Mesothelial cell of epicardium (in vitro differentiated cells): ENCODE measurements at regions not wholly inside any gene's neighbourhood (a gene's known extent, or its start where the extent isn't known, plus 50 kb on each side); places are given as distances from the start of the nearest gene placed in this dataset.

Experiments
- DNase-seq, 2 experiments: peaks; one replicate each; pipeline ENCODE4 v3.0.0; 2021; ENCODE audit warnings: low spot score in 2 of 2; ENCODE audit not compliant: unreplicated experiment in 2 of 2
- H3K27ac Mint-ChIP-seq: 2 replicates; pipeline ENCODE4 v1.8.0; 2021; ENCODE audit warnings: mixed read lengths
- H3K27me3 Mint-ChIP-seq: 2 replicates; pipeline ENCODE4 v1.8.0; 2021; ENCODE audit warnings: low read depth, mixed read lengths
- H3K36me3 Mint-ChIP-seq: 2 replicates; pipeline ENCODE4 v1.8.0; 2021; ENCODE audit warnings: mixed read lengths
- H3K4me1 Mint-ChIP-seq: 2 replicates; pipeline ENCODE4 v1.8.0; 2021; ENCODE audit warnings: mixed read lengths
- H3K4me3 Mint-ChIP-seq: 2 replicates; pipeline ENCODE4 v1.8.0; 2021; ENCODE audit warnings: mild to moderate bottlenecking, moderate library complexity, mixed read lengths
- H3K9me3 Mint-ChIP-seq: 2 replicates; pipeline ENCODE4 v1.8.0; 2021; ENCODE audit warnings: mixed read lengths
- TF ChIP-seq, protein P1 (sequence below): fragments of 200-600 bp; sonication (generic); IDR thresholded peaks from one replicate; pipeline ENCODE4 v1.5.0; 2021; ENCODE audit warnings: antibody characterized with exemption; ENCODE audit not compliant: unreplicated experiment

DNA sequence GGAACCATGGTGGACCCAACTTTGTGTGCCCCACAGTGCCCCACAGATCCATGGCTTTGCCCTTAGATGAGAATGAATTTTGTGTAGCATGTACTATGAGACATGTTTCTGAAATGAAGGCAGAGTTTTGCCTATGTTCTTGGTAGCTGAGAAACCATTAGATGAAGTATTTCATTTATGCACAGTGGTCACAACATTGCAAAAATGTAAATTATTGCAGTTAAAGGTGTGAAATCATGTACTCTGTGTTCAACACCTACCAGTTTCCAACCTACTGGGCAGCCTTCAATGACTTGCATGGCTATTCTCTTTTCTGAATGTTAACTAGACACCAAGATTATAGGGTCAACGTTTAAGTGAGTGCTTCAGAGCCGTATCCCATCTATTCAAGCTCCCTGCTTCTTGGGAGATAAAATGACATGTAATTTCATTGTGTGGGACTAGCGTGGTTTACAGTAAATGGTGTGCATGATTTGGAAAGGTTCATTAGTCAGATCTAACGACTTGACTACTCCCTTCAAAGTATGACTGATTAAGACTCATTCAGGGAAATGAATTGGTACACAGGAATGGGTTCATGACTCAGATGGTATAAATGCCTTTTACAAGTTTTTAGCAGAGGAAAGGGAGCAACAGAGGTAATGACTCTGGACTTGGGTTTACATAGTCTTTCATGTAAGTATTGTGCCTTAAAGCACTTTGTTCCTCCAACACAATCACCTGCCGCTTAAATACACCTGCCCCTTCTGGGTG lies 106.1 kb upstream of the AKIRIN2 start:
- Mint-ChIP-seq H3K27ac (no peak overlapping the region), H3K4me1 (peaks cover 27% of the 10 kb centered on the region), H3K9me3 (no peaks in the 10 kb centered on the region), H3K27me3 (no peaks in the 10 kb centered on the region), H3K4me3 (no peak overlapping the region), H3K36me3 (no peaks in the 10 kb centered on the region)
- TF ChIP-seq, protein P1, sequence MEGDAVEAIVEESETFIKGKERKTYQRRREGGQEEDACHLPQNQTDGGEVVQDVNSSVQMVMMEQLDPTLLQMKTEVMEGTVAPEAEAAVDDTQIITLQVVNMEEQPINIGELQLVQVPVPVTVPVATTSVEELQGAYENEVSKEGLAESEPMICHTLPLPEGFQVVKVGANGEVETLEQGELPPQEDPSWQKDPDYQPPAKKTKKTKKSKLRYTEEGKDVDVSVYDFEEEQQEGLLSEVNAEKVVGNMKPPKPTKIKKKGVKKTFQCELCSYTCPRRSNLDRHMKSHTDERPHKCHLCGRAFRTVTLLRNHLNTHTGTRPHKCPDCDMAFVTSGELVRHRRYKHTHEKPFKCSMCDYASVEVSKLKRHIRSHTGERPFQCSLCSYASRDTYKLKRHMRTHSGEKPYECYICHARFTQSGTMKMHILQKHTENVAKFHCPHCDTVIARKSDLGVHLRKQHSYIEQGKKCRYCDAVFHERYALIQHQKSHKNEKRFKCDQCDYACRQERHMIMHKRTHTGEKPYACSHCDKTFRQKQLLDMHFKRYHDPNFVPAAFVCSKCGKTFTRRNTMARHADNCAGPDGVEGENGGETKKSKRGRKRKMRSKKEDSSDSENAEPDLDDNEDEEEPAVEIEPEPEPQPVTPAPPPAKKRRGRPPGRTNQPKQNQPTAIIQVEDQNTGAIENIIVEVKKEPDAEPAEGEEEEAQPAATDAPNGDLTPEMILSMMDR: no peak
- DNase-seq: no peak

DNA sequence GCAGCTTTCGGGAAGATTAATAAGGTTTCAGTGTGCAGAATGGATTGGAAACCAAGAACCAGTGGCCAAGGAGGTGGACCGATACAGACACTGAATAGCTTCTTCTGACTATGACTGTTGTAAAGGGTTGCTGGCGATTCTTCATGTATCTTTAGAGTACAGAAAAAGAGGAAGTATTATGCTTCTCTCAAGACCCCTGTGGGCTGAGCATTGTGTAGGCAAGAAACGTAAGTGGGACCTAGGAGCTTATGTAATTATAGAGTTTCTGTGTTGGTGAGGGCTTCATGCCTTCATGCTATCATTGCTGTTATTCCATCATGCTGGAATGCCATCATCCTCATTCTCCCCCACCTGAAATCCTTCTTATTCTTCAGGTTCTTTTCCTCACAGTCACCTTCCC lies 105.4 kb upstream of the AKIRIN2 start:
- TF ChIP-seq, protein P1: no peak
- H3K36me3 Mint-ChIP-seq: no peaks in the 10 kb centered on the region
- no peak overlapping the region for H3K27ac Mint-ChIP-seq
- H3K9me3 Mint-ChIP-seq: no peaks in the 10 kb centered on the region
- no peak overlapping the region for H3K4me3 Mint-ChIP-seq
- H3K4me1 Mint-ChIP-seq: peaks cover 22% of the 10 kb centered on the region
- no peaks in the 10 kb centered on the region for H3K27me3 Mint-ChIP-seq
- no peak for DNase-seq

DNA sequence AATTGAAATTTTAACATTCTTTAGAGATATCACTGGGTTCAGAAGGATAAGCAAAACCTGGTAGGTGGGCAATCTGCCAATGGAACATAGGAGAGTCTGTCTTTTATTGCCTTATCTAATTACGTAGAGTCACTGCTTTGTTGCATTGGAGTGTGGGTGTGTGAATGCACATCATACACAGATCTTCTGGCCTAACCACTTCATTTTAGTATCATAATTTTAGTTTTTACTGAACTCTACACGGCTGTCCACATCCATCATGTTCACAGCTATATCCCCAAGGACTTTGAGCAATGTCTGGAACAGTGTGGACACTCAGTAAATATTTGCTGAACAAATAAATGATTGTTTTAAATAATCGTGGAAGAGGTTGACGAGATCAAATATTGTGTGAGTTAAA lies 104.6 kb upstream of the AKIRIN2 start:
- DNase-seq: no peak
- Mint-ChIP-seq H3K27me3 (no peaks in the 10 kb centered on the region), H3K9me3 (no peaks in the 10 kb centered on the region), H3K36me3 (no peaks in the 10 kb centered on the region), H3K4me3 (no peak overlapping the region), H3K27ac (peak overlapping the region; percentile 78), H3K4me1 (peaks cover 24% of the 10 kb centered on the region)
- TF ChIP-seq, protein P1: no peak

DNA sequence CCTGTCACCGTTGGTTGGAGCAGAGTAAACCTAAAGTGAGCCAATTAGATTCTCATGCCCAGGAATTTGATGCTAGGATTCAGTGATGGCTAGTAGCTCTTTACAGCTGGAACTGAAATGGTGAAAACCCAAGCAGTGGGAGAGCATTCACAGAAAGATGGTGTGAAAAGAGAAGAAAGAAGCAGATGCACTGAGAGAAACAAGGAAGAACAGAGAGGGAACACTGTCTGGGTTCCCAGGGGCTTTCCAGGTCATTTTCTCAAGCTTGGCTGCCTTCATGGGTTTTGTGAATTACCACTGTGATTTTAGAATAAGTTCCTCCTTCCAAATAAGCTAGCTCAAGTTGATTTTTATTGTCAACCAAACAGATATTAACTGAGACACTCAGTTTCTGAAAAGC lies 104.1 kb upstream of the AKIRIN2 start:
- Mint-ChIP-seq H3K36me3 (no peaks in the 10 kb centered on the region), H3K4me1 (peaks cover 26% of the 10 kb centered on the region), H3K4me3 (no peak overlapping the region), H3K9me3 (no peaks in the 10 kb centered on the region), H3K27me3 (no peaks in the 10 kb centered on the region), H3K27ac (peak overlapping the region; percentile 78)
- TF ChIP-seq, protein P1: no peak
- DNase-seq: no peak

DNA sequence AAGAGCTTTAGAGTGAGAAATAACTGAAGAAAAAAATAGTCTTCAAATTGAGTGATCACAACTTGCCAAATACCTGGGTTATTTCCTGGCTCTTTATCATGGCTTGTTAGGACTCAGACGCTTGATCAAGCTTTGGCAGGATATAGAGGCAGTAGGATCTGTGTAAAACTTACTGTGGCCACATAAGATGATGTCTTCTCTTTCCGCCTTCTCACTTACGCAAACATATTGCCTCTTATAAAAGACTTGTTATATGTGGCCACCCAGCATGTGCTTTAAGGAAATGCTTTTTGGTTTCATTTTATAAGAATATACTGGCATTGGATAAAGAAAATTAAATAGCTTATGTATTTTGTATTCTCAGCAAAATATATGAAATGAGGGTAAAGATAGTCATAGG lies 101.8 kb upstream of the AKIRIN2 start:
- no peaks in the 10 kb centered on the region for H3K27me3 Mint-ChIP-seq
- H3K4me1 Mint-ChIP-seq: peaks cover 30% of the 10 kb centered on the region
- H3K9me3 Mint-ChIP-seq: no peaks in the 10 kb centered on the region
- no peaks in the 10 kb centered on the region for H3K36me3 Mint-ChIP-seq
- no peak overlapping the region for H3K4me3 Mint-ChIP-seq
- no peak for DNase-seq
- H3K27ac Mint-ChIP-seq: no peak overlapping the region
- TF ChIP-seq, protein P1: no peak
